ENCODE measurements at regions not wholly inside any gene's neighbourhood (a gene's known extent, or its start where the extent isn't known, plus 50 kb on each side); places are given as distances from the start of the nearest gene placed in this dataset.
"Not testable (repeated sequence)": the region's sequence is repeated elsewhere in the genome, so short reads cannot be mapped to it uniquely, and the experiment has no call there.

- not testable (repeated sequence) for TF ChIP-seq CTCF (conservative IDR thresholded peaks at IDR 0.05; ENCODE audit: low read length); EZH2phosphoT487 (IDR thresholded peaks at IDR 0.05; ENCODE audit: borderline replicate concordance)
Measured at GRCh38 chr5:86292811-86293210, 324.9 kb upstream of the COX7C start.

All from Loucy (cell line).